Activated CD8-positive, alpha-beta T cell treated with anti-CD3 and anti-CD28 coated beads for 36 hours (primary cell): ENCODE measurements at regions not wholly inside any gene's neighbourhood (a gene's known extent, or its start where the extent isn't known, plus 50 kb on each side); places are given as distances from the start of the nearest gene placed in this dataset.

Experiments used
- ATAC-seq: fragments of 200-7000 bp; cut with Tn5 transposase; one replicate; pipeline ENCODE4 v1.10.0; 2021; ENCODE audit warnings: mild to moderate bottlenecking, moderate library complexity
- CTCF ChIA-PET: fragments of 350-600 bp; sonication (Branson Sonifier 250); formaldehyde crosslinking; loops from one replicate; lab custom pipeline; 2021; ENCODE audit warnings: antibody characterized with exemption; lab: Charles Lee
- POLR2A ChIA-PET: fragments of 350-600 bp; sonication (Branson Sonifier 250); formaldehyde crosslinking; loops from one replicate; lab custom pipeline; 2021; ENCODE audit warnings: antibody characterized with exemption; lab: Charles Lee
- DNase-seq: peaks from one replicate; pipeline ENCODE4 v3.0.0-alpha.2; 2020
- H3K27ac Mint-ChIP-seq: one replicate; pipeline ENCODE4 v1.8.0; 2021; ENCODE audit warnings: mild to moderate bottlenecking, mixed read lengths
- H3K27me3 Mint-ChIP-seq: one replicate; pipeline ENCODE4 v1.8.0; 2021; ENCODE audit warnings: mixed read lengths
- H3K36me3 Mint-ChIP-seq: one replicate; pipeline ENCODE4 v1.8.0; 2021; ENCODE audit warnings: low read depth, mixed read lengths
- H3K4me1 Mint-ChIP-seq: one replicate; pipeline ENCODE4 v1.8.0; 2021; ENCODE audit warnings: low read depth, mixed read lengths
- H3K4me3 Mint-ChIP-seq: one replicate; pipeline ENCODE4 v1.8.0; 2021; ENCODE audit warnings: mild to moderate bottlenecking, moderate library complexity, mixed read lengths
- H3K9me3 Mint-ChIP-seq: one replicate; pipeline ENCODE4 v1.8.0; 2021; ENCODE audit warnings: mixed read lengths
- intact Hi-C: fragments of 100-400 bp; cut with micrococcal nuclease; formaldehyde crosslinking; loops from one replicate; pipeline ENCODE4 v1.10.0; 2022
- TF ChIP-seq, protein P1 (sequence below): fragments of 200-600 bp; IDR thresholded peaks from one replicate; pipeline ENCODE4 v1.8.0; 2022; ENCODE audit warnings: antibody characterized with exemption, mild to moderate bottlenecking

DNA sequence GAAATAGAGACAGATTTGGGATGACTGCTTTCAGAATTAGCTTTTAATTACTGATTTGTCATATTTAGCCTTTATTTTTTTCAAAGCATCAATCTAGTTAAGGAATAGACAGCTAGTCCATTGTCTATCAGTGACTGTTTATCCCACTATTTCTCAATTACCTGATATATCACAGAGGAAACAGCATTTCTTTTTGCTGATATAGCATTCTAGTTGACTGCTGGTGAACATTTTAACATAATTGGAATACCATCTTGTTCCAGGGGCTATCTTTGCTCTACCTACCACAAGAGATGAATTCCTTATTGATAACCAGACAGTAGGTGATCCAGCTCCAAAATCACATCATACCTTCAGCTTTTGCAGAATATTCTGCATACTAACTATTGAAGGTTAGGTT, 982.7 kb downstream of the SQOR start:
- POLR2A ChIA-PET, result interaction anchor here (0.6 kb wide), 1 partner anchor 8 kb away, joined by 3 read pairs; no protein-coding TSS in a partner anchor
- H3K27ac Mint-ChIP-seq, result no peak overlapping the region
- TF ChIP-seq, protein P1, sequence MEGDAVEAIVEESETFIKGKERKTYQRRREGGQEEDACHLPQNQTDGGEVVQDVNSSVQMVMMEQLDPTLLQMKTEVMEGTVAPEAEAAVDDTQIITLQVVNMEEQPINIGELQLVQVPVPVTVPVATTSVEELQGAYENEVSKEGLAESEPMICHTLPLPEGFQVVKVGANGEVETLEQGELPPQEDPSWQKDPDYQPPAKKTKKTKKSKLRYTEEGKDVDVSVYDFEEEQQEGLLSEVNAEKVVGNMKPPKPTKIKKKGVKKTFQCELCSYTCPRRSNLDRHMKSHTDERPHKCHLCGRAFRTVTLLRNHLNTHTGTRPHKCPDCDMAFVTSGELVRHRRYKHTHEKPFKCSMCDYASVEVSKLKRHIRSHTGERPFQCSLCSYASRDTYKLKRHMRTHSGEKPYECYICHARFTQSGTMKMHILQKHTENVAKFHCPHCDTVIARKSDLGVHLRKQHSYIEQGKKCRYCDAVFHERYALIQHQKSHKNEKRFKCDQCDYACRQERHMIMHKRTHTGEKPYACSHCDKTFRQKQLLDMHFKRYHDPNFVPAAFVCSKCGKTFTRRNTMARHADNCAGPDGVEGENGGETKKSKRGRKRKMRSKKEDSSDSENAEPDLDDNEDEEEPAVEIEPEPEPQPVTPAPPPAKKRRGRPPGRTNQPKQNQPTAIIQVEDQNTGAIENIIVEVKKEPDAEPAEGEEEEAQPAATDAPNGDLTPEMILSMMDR, result no peak

DNA sequence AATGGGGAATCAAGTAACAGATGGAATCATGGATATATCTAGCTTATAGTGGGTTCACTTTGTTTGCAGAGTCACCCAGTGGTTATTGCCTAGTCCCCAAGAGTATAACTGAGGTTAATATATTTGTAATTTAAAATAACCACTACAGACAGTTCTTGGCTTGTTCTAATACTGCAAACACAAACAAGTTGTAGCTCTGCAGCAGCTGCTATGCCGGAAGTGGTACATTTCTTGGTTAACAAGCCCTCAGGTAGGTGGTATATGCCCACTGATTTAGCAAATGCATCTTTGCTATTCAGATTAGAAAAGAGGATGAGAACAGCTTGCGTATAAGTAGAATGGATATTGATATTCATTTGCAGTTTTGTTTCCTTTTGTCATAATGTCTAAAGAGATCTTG, 984.2 kb downstream of the SQOR start:
- no peaks in the 10 kb centered on the region for H3K27me3 Mint-ChIP-seq
- H3K4me1 Mint-ChIP-seq, result no peaks in the 10 kb centered on the region
- H3K4me3 Mint-ChIP-seq, result no peak overlapping the region
- ATAC-seq (no peak), DNase-seq (no peak)
- peaks cover 7% of the 10 kb centered on the region for H3K9me3 Mint-ChIP-seq
- intact Hi-C loops, result no loop called here
- CTCF ChIA-PET, result no interaction called here
- TF ChIP-seq, protein P1, result no peak
- no peak overlapping the region for H3K27ac Mint-ChIP-seq
- POLR2A ChIA-PET, result interaction anchor here (0.6 kb wide), 1 partner anchor 1779 kb away, joined by 3 read pairs; no protein-coding TSS in a partner anchor
- no peaks in the 10 kb centered on the region for H3K36me3 Mint-ChIP-seq

More for the DNA sequence above, 982.7 kb downstream of the SQOR start:
- no peak overlapping the region for H3K4me3 Mint-ChIP-seq
- ATAC-seq (no peak), DNase-seq (no peak)
- no peaks in the 10 kb centered on the region for H3K4me1 Mint-ChIP-seq
- peaks cover 7% of the 10 kb centered on the region for H3K9me3 Mint-ChIP-seq
- CTCF ChIA-PET, result no interaction called here
- H3K36me3 Mint-ChIP-seq, result no peaks in the 10 kb centered on the region
- H3K27me3 Mint-ChIP-seq, result no peaks in the 10 kb centered on the region
- intact Hi-C loops, result no loop called here

DNA sequence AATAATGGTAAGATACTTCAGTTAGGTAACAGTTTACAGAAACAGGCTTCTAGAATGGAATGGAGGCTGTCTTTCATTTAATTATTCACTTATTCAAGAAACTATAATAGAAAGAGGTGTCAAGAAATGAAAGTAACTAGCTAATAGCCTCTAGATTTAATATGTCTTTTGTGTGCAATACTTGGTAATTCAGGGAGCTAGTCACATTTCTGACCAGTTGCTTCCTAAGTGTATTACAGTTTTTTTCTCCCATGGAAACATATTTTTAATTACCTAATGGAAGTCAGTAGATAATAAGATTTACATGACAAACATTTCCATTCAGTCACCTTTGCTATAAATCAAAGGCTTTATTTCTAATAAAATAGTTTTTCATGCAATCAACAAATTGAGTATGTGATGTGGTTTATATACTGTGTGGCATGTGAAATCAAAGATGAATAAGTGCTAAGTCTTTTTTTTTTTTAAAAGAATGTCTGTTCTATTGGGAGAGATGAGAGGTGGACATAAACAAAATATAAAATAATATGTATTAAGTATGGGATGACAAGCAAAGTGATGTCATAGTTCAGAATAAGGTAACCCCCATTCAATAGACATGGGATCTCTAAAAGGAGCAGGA, 985.7 kb downstream of the SQOR start:
- TF ChIP-seq, protein P1, result no peak
- no peak for DNase-seq

DNA sequence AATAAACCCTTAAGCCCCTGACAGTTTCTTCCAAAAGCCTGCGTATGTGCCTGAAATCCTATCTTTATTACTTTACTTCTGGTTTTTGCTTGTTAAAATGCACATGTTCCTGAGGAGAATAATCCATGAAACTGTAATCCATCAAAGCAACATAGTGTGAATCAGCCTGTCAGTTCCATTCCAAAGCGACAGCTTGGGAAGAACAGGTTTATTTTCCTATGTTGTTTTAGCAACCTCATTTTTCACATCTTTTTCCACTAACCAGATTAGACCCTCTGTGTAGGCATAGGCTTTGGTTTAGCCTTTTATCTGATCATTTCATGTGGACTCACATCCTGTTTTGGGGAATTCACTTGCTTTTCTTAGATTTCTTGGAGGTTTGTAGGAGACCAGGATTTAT, 988.0 kb downstream of the SQOR start:
- no peak for ATAC-seq
- Mint-ChIP-seq H3K36me3 (no peaks in the 10 kb centered on the region), H3K27me3 (no peaks in the 10 kb centered on the region), H3K4me1 (no peaks in the 10 kb centered on the region), H3K4me3 (no peak overlapping the region), H3K27ac (no peak overlapping the region), H3K9me3 (peaks cover 20% of the 10 kb centered on the region)
- CTCF ChIA-PET, result no interaction called here
- intact Hi-C loops, result no loop called here
- POLR2A ChIA-PET, result no interaction called here
- no peak for DNase-seq
- TF ChIP-seq, protein P1, result no peak

More for the DNA sequence above, 985.7 kb downstream of the SQOR start:
- ChIA-PET POLR2A (no interaction called here), CTCF (no interaction called here)
- Mint-ChIP-seq H3K4me3 (no peak overlapping the region), H3K36me3 (no peaks in the 10 kb centered on the region), H3K4me1 (no peaks in the 10 kb centered on the region), H3K27ac (no peak overlapping the region), H3K9me3 (peaks cover 7% of the 10 kb centered on the region), H3K27me3 (no peaks in the 10 kb centered on the region)
- intact Hi-C loops, result no loop called here
- no peak for ATAC-seq

DNA sequence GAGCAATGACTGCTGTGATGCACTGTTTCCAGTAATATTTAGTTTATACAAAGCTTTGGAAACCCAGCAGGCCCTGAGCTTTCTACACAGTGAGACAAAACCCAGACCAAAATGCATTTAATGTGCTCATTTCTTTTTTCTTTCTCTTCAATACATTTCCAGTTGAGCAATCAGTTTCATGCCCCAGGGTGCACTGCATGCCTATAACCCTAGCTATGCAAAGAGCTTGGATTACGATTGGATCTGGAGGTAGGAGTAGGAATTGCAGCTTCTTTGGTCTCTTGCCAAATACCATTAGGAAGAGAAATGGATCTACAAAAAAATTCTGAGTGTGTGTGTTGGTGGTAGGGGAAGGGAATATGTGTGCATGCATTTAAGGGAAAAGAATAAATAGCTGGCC, 1001.4 kb downstream of the SQOR start:
- Mint-ChIP-seq H3K27me3 (no peaks in the 10 kb centered on the region), H3K4me1 (no peaks in the 10 kb centered on the region), H3K36me3 (no peaks in the 10 kb centered on the region), H3K27ac (no peak overlapping the region), H3K4me3 (no peak overlapping the region), H3K9me3 (no peaks in the 10 kb centered on the region)
- TF ChIP-seq, protein P1, result no peak
- no peak for DNase-seq
- intact Hi-C loops, result no loop called here
- ChIA-PET POLR2A (no interaction called here), CTCF (no interaction called here)
- no peak for ATAC-seq
